Activated gamma-delta T cell treated with anti-CD3 and anti-CD28 coated beads, Interleukin-2, amount 50 U/mL, for 16 hours (primary cell): ENCODE measurements at regions not wholly inside any gene's neighbourhood (a gene's known extent, or its start where the extent isn't known, plus 50 kb on each side); places are given as distances from the start of the nearest gene placed in this dataset.
"Not testable (repeated sequence)": the region's sequence is repeated elsewhere in the genome, so short reads cannot be mapped to it uniquely, and the experiment has no call there.

Experiments
- DNase-seq: peaks from one replicate; pipeline ENCODE4 v3.0.0-alpha.2; 2020; ENCODE audit warnings: low read depth

DNA sequence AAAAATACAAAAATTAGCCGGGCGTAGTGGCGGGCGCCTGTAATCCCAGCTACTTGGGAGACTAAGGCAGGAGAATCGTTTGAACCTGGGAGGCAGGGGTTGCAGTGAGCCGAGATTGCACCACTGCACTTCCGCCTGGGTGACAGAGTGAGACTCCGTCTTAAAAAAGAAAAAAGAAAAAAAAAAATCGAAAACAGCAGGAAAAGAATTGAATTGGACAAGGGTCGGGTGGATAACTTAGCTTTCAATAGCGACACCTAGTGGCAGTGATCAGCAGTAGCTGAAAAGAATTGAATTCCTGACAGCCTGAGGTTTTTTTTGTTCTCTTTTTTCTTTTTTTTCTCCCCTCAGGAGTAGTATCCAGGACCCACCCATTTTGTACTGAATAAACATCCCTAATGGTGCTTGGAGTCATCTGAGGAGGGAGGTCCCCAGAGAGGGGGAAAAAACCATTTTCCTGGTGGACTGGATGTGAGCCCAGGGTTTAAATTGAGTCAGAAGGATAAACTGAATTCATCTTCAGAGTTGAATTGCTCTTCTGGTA is 55.1 kb downstream of the CYCS start:
- DNase-seq, result peak; percentile 24

GRCh38 chr7:25068502-25069213 is 56.4 kb downstream of the CYCS start:
- DNase-seq, result no peak

DNA sequence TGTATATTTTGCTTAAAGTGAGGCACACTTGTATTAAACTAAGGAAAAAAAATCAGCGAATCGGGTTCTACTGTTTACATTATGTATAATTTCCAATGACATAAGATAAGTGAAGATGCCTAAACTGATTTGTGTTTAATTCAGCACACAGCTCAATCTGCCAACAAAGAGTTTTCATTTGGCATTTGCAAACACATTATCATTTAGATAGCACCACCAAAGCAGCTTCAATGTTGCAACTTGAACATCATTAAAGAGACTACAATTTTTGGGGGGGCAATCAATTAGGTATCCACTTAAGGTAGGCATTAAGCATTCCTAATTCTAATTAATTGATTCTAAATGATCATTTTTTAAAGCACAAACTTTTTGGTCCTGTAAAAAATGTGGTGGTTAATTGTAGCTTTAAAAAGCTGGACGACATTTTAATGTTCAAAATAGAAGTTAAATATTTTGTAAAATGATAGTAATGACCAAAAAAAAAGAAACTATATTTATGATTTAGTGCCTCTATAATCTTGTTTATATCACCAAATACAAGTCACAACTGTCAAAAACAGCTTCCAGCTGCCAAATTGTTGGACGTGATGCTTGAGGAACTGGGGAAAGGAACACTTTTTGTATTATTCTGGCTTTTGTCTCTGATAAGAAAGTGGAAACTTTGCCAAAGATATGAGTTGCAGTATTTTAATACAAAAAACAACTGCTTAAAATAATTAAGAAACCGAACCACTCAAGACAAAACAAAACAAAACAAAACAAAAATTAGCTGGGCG is 57.1 kb downstream of the CYCS start:
- no peak for DNase-seq

DNA sequence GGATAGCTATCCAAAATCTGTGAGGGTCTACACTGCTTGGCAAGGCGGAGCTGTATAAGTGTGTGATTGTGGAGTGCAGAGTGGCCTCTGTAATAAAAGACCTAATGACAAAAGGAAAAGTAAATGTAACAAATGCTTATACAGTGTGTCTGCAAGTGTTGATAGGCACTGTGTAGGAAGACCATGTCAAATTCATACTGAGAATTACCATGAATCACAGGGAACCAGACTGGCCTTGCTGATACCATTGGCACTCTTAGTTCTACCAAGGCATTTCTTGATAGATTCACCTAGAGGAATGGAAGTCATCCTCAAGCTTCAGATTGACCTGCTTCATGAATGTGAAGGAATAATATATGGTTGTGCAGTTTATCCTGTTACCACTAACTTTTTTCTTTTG is 58.8 kb downstream of the CYCS start:
- DNase-seq, result no peak

DNA sequence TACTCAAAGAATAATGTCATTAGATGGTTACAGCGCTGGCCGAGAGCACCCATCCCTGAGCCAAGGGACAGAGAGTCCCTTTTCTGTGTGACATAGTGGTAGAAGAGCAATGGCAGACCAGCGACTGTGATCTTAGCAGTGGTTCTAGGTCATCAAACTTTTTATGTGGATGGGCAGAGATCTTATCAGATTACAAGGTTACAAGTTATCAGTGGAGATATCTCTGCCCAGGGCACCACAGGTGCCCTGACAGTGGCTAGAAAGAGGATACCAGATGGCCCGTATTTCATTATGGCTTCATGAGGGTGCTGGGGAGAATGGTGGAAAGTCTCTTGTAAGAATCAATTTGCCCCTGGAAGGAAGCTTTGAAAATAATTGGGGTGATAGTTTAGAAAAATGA is 62.7 kb downstream of the CYCS start:
- no peak for DNase-seq

- no peak for DNase-seq
Observed at GRCh38 chr7:25060487-25061055, 64.5 kb downstream of the CYCS start.

GRCh38 chr7:25059576-25059975 is 65.5 kb downstream of the CYCS start:
- no peak for DNase-seq

DNA sequence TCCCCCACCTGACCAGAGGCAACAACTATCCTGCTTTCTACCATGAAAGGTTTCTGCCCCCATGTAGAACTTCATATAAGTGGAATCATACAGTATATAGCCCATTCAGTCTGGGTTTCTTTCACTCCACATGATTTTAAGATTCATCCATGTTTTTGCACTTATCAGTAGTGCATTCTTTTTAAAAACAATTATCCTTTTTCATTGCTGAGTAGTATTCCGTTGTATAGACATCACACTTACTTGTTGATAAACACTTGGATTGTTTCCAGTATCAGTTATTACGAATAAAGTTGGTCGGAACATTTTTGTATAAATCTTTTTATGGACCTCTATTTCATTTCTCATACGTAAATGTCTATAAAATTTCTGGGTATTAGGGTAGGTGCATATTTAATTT is 68.7 kb downstream of the CYCS start:
- DNase-seq, result no peak

DNA sequence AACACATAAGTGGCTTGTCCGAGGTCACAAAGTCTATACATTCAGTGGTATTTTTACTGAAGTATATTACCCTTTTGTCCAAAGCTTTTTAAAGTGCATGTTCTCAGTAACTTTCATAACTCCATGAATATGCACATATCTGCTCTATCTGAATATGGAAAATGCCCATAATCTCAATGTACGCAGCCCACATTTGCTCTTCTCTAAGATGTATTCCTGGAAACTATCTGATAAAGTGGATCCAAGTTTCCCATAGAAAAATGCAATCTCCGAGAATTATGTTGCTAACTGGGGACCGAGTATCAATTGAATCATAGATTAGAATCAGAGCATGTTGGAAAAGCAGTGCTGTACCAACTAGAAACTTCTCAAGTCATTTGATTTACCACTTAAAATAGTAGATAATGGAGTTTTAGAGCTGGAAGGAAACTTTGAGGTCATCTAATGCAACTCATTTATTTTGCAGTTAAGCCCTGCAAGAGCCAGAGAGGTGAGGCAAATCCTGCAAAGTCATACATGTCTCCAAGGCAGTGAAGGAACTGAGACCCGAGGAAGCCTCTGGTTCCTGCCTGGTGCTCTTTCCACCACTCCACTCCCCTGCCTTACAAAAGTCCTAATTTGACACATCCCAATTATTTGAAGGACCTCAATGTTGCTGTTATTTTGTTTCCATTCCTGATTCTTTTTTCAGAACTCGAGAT is 69.4 kb downstream of the CYCS start:
- DNase-seq, result no peak

DNA sequence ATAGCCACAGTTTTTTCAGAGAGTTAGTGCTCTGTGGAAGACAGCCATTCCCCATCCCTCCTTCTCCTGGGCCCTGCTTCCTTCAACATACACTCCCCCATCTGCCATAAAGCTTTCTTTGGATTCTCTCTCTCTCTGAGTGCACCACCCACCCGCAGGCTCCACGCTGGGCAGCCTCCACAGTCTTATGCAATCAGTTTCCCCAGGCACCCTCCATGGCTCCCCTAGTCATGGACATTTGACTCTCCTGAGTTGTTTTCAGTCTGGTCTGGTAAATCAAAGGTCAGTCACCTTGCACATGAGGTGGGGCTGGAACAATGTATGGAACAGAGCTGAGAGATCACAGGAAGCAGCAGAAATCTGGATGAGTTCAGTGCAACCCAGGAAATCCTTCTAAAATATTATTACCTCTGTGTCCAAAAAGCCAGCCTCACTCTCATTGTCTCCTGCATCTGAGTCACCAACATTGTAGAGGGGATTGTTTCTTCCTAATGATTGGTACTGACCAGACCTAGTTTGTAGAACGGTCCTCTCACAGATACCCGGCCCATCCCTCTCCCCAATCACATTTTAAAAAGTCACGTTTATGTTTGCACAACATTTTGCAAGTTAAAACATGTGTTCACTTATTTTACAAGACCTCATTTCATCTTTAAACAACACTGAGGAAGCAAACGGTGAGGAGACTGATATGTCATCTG is 70.1 kb downstream of the CYCS start:
- DNase-seq, result no peak

DNA sequence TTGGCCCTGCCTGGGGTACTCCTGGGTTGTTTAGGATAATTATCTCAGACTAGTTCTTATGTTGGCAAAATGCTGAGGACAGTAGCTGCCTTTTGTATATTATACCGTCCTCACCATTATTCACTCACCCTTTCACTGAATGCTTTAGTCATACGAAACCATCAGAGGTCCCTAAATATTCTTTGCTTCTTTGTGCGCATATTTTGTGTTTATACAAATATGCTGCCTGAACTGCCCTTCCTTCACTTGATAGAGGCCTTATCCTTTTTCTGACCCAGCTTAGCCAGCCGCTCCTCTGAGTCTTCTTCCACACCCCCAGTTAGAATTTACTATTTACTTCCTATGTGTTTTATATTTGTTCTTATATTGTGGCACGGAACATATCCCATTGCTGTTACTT is 70.2 kb upstream of the OSBPL3 start:
- no peak for DNase-seq

- DNase-seq, result no peak
Observed at GRCh38 chr7:25048444-25048834, 68.5 kb upstream of the OSBPL3 start.

DNA sequence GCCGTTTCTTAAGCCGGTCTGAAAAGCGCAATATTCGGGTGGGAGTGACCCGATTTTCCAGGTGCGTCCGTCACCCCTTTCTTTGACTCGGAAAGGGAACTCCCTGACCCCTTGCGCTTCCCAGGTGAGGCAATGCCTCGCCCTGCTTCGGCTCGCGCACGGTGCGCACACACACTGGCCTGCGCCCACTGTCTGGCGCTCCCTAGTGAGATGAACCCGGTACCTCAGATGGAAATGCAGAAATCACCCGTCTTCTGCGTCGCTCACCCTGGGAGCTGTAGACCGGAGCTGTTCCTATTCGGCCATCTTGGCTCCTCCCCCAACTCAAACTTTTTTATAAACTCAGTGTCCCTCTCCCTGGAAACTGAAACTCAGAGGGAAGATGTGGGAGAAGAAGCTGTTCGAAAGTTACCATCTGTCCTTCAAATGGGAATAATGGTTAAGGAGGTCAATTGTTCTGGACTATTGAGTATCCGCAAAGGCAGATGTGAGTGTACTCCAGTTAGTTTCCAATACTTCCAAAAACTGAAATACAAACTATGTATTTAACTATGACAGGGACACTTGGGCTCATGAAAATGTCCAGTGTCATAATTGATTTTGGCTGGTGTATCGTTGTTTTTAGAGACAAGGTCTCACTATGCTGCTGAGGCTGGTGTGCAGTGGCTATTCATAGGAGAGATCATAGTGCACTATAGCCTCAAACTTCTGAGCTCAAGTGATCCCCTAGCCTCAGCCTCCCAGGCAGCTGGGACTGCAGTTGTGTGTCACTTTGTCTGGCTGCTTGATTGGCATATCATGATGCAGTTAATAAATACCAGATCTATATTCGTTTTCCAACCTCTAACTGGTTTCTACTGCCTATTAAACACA is 67.8 kb upstream of the OSBPL3 start:
- not testable (repeated sequence) for DNase-seq

GRCh38 chr7:25037325-25037724 is 57.3 kb upstream of the OSBPL3 start:
- DNase-seq, result no peak

DNA sequence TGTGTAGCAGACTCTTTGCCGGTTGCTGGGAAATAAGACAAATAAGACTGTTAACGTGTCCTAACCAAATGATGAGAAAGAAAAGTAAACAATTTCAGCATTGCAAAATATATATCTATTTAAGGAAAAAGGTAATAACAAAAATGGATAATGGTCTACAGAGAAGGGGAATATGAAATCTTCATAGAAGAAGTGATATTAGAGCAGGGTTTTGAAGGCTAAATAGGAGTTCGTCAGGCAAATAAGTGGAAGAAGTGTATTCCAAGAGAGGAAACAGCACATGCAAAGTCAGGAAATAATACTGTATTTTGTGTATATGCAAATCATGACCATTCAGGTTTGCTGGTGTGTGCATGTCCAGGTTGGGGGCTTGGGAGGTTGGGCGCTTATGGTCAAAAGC is 55.3 kb upstream of the OSBPL3 start:
- no peak for DNase-seq

DNA sequence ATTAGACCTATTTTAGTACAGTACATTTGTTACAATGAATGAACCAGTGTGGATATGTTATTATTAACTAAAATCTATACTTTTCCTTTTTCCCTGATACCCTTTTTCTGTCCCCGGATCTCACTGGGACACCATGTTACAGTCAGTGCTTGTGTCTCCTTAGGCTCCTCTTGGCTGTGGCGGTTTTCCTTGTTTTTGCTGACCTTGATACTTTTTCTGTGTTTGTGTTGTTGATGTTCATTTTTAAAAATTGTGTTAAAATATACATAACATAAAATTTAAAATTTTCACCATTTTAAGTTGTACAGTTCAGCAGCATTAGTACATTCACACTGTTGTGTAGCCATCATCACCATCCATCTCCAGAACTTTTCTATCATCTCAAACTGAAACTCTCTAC is 54.2 kb upstream of the OSBPL3 start:
- DNase-seq, result no peak

DNA sequence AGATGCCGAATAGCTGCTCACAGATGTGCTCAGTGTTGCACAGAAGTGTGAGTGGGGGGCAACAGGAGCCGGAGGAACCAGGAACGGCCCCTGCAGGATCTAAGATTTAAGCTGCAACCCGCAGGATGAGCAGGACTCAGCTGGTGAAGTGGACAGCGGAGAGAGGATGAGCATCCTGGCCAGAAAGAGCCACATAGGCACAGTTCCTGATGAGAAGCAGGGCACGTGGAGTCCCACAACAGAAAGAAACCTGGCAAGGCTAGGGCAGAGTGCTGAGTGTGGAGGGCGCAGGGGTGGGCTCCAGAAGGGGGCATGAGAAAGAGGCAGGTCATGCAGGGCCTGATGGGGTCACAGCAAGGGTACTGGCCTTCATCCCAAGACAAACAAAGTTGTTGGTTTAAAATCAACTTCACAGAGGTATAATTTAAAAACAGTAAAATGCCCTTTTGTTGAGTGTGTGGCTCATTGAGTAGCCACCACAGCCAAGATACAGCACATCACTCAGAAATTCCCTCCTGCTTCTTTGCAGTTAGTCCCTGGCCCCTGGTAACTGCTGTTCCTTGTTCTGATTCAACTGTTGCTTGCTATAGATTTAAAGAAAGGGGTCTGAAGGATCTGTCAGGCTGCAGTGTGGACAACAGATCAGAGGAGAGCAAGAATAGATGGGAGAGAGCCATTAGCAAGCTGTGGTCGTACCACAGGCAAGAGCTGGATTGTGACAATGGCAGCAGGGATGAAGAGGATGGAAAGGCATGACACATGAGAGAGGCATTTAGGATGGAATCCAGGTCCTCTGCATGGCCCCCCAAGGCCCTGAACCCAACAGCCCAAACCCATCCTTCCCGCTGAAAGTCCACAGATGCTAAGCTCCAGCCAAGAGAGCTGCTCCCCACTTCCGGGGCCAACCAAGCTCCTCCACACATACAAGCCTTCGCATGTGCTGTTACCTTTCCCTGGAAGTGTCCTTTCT is 53.1 kb upstream of the OSBPL3 start:
- DNase-seq, result no peak

DNA sequence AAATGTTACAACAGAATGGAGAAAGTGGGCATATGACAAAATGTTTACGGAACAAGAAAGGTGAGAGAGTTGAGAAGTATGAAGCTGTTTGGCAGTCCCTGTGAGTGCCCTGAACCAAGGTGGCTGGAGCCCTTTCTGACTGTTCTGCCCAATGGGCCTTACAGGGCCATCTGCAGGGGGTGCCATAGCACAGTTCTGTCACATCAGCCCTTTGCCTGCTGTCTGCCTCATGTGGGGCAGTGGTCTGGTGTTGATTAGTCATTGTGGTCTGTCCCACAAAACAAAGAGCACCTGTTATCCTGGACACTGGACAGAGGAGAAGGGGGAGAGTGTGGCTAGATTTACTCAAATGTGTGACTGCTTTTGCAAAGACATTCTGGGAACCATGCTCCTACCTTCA is 51.5 kb upstream of the OSBPL3 start:
- no peak for DNase-seq

DNA sequence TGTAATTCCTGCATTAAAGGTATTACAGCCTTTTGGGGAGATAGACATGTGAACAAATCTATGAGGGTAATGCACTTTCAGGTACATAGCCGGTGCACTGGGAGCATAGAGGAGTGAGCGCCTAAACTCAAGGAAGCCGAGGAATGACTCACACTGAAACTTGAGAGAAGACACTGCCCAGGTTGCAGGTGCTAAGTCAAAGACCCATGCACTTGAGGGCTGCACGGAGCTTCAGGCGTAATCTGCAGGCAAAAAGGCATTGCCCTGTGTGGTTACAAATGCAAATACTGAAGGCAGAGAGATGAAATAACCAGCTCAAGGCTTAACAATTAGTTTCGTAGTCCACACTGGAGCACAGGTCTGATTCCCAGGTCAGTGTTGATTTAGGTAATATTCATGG is 51.0 kb upstream of the OSBPL3 start:
- no peak for DNase-seq
